HG02870 (cell line): ENCODE measurements at regions not wholly inside any gene's neighbourhood (a gene's known extent, or its start where the extent isn't known, plus 50 kb on each side); places are given as distances from the start of the nearest gene placed in this dataset.

ENCODE experiments used
- ATAC-seq: cut with Tn5 transposase; IDR thresholded peaks from one replicate; pipeline ENCODE4 v1.9.1; 2021; ENCODE audit warnings: mild to moderate bottlenecking, moderate library complexity; ENCODE audit not compliant: unreplicated experiment

- no peak for ATAC-seq
Observed at GRCh38 chr13:62626771-62627170, 1211.1 kb upstream of the PCDH20 start.

- no peak for ATAC-seq
Observed at GRCh38 chr13:62625214-62625881, 1209.7 kb upstream of the PCDH20 start.

- no peak for ATAC-seq
Observed at GRCh38 chr13:62613819-62614218, 1198.2 kb upstream of the PCDH20 start.

GRCh38 chr13:62611343-62611742 is 1195.7 kb upstream of the PCDH20 start:
- no peak for ATAC-seq

- no peak for ATAC-seq
Observed at GRCh38 chr13:62598708-62599107, 1183.1 kb upstream of the PCDH20 start.

GRCh38 chr13:62595976-62596375 is 1180.3 kb upstream of the PCDH20 start:
- no peak for ATAC-seq

GRCh38 chr13:62593804-62594203 is 1178.2 kb upstream of the PCDH20 start:
- no peak for ATAC-seq

- no peak for ATAC-seq
Observed at GRCh38 chr13:62583466-62583865, 1167.8 kb upstream of the PCDH20 start.

GRCh38 chr13:62578402-62578801 is 1162.8 kb upstream of the PCDH20 start:
- no peak for ATAC-seq

- ATAC-seq = no peak
Observed at GRCh38 chr13:62564770-62565169, 1149.1 kb upstream of the PCDH20 start.

GRCh38 chr13:62563251-62563650 is 1147.6 kb upstream of the PCDH20 start:
- ATAC-seq = no peak

GRCh38 chr13:62556978-62557377 is 1141.3 kb upstream of the PCDH20 start:
- no peak for ATAC-seq

GRCh38 chr13:62551588-62551987 is 1135.9 kb upstream of the PCDH20 start:
- ATAC-seq = no peak

GRCh38 chr13:62544928-62545327 is 1129.3 kb upstream of the PCDH20 start:
- no peak for ATAC-seq

GRCh38 chr13:62537593-62537992 is 1121.9 kb upstream of the PCDH20 start:
- no peak for ATAC-seq

- no peak for ATAC-seq
Observed at GRCh38 chr13:62525652-62526051, 1110.0 kb upstream of the PCDH20 start.

GRCh38 chr13:62524498-62524897 is 1108.8 kb upstream of the PCDH20 start:
- ATAC-seq = peak; percentile 33

- peak; percentile 83 for ATAC-seq
Observed at GRCh38 chr13:62524061-62524460, 1108.4 kb upstream of the PCDH20 start.

- ATAC-seq = peak; percentile 94
Observed at GRCh38 chr13:62512194-62513141, 1096.8 kb upstream of the PCDH20 start.

GRCh38 chr13:62510906-62511655 is 1095.4 kb upstream of the PCDH20 start:
- no peak for ATAC-seq

GRCh38 chr13:62502588-62502987 is 1086.9 kb upstream of the PCDH20 start:
- no peak for ATAC-seq
